ENCODE measurements at regions not wholly inside any gene's neighbourhood (a gene's known extent, or its start where the extent isn't known, plus 50 kb on each side); places are given as distances from the start of the nearest gene placed in this dataset.
A peak's percentile ranks its signal among the peaks of the same experiment; 100 is the strongest.
"Not testable (repeated sequence)": the region's sequence is repeated elsewhere in the genome, so short reads cannot be mapped to it uniquely, and the experiment has no call there.

DNA sequence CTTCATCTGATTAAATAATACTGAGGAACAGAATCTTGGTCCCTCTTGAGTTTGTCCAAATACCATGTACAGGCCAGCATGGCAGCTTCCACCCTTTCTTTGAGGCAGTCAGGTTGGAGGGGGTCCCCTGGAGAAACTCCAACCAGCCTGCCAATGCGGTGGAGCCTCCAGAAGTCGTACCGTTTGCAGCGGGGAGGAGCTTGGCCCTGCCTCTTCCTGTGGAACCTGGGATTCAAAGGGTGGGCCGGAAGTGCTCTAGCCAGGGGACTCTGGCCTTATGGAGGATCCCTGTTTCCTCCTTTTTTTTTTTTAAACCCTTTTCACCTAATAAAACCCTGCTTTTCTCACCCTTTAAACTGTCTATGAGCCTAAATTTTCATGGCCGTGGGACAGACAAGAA lies 216.3 kb upstream of the ZNF608 start:
- Histone ChIP-seq H3K4me1 (no peaks in the 10 kb centered on the region), H3K27me3 (no peaks in the 10 kb centered on the region), H3K36me3 (no peaks in the 10 kb centered on the region), H3K9me3 (no peaks in the 10 kb centered on the region), H3K27ac (no peak overlapping the region), H3K4me3 (no peak overlapping the region)
- ATAC-seq (no peak), DNase-seq (no peak)
- intact Hi-C loops (cut with DNase I), result no loop called here
- WGBS, 4 donors, result 68 to 77% (median 71%) methylated on average over 6 of the region's 6 CpGs
- TF ChIP-seq POLR2A (IDR thresholded peaks at IDR 0.05), result no peak
- TF ChIP-seq, protein P1, sequence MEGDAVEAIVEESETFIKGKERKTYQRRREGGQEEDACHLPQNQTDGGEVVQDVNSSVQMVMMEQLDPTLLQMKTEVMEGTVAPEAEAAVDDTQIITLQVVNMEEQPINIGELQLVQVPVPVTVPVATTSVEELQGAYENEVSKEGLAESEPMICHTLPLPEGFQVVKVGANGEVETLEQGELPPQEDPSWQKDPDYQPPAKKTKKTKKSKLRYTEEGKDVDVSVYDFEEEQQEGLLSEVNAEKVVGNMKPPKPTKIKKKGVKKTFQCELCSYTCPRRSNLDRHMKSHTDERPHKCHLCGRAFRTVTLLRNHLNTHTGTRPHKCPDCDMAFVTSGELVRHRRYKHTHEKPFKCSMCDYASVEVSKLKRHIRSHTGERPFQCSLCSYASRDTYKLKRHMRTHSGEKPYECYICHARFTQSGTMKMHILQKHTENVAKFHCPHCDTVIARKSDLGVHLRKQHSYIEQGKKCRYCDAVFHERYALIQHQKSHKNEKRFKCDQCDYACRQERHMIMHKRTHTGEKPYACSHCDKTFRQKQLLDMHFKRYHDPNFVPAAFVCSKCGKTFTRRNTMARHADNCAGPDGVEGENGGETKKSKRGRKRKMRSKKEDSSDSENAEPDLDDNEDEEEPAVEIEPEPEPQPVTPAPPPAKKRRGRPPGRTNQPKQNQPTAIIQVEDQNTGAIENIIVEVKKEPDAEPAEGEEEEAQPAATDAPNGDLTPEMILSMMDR (IDR thresholded peaks at IDR 0.05), result no peak

DNA sequence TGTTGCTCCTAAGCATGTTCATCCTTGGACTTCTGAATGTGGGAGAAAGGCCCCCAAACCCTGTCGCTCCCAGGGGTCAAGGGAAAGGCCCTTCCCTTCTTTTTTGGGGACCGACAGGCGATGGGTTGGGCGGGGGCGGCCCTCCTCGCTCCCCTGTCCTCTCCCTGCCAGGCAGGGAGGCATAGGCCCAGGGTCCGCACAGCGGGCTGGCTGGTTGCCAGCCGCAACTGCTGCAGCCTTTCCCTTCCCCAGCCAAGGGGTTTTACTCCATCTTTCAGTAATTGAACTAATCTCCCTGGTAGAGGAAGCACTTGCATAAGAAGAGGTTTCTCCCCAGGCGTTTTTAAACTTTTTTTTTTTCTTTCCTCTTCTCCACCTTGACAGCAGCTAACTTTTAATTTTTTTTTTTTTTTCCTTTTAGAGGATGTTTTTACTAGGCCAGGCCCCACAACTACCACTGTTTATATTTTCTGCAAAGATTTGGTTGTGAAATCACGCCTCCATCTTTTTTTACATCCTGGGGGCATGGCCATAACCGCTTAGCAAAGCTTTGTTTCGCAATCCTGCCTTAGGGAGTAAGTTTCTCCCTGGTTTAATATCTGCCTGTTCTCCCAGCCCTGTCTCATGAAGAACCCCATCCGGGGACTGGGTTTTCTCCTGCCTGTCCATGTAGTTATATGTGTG lies 216.9 kb upstream of the ZNF608 start:
- peak in 1 of 4 donors; percentile 15 for ATAC-seq
- WGBS, 4 donors, result 89 to 93% (median 91%) methylated on average over 14 of the region's 14 CpGs
- intact Hi-C loops (cut with DNase I), result no loop called here

DNA sequence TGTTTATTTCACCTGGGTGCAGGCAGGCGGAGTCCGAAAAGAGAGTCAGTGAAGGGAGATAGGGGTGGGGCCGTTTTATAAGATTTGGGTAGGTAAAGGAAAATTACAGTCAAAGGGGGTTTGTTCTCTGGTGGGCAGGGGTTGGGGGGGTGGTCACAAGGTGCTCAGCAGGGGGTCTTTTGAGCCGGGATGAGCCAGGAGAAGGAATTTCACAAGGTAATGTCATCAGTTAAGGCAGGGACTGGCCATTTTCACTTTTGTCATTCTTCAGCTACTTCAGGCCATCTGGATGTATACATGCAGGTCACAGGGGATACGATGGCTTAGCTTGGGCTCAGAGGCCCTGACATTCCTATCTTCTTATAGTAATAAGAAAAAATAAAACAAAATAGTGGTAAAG lies 220.3 kb upstream of the ZNF608 start:
- not testable (repeated sequence) for H3K4me3 ChIP-seq, DNase-seq

More for the DNA sequence above, 216.9 kb upstream of the ZNF608 start:
- no peaks in the 10 kb centered on the region for H3K4me1 ChIP-seq
- no peak for DNase-seq
- H3K9me3 ChIP-seq, result no peaks in the 10 kb centered on the region
- TF ChIP-seq, protein P1 (IDR thresholded peaks at IDR 0.05), result no peak
- TF ChIP-seq POLR2A (IDR thresholded peaks at IDR 0.05), result no peak
- H3K27me3 ChIP-seq, result no peaks in the 10 kb centered on the region
- H3K36me3 ChIP-seq, result no peaks in the 10 kb centered on the region
- H3K4me3 ChIP-seq, result no peak overlapping the region
- no peak overlapping the region for H3K27ac ChIP-seq

DNA sequence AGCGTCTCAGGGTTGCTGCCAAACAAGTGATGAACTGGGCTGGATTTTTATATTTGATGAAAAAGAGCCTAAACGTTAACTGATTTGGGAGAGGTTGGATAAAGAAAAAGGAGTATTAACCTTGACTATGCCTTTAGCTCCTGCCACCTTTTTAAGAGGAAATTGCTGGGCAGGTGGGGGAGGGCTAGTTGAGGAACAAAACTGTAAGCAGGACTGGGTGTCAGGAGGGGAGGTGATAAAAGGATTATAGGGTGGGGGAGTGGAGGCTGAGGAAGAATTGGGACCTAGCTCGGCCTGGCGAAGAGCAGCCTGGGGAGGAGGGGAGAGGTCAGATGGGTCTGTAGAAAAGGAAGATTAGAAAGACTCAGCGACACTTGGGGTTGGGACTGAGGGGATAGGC lies 223.9 kb upstream of the ZNF608 start:
- H3K4me1 ChIP-seq; H3K36me3 ChIP-seq; H3K27me3 ChIP-seq; H3K27ac ChIP-seq; DNase-seq; H3K9me3 ChIP-seq; ATAC-seq; H3K4me3 ChIP-seq; intact Hi-C loops (cut with DNase I): not testable (repeated sequence)
- 79 to 95% (median 92%) methylated on average over 5 of the region's 5 CpGs for WGBS, 4 donors

More for the DNA sequence above, 220.3 kb upstream of the ZNF608 start:
- H3K4me1 ChIP-seq; ATAC-seq; H3K36me3 ChIP-seq; intact Hi-C loops (cut with DNase I); H3K27ac ChIP-seq; H3K9me3 ChIP-seq; H3K27me3 ChIP-seq: not testable (repeated sequence)
- 69 to 83% (median 81%) methylated on average over 5 of the region's 5 CpGs for WGBS, 4 donors

DNA sequence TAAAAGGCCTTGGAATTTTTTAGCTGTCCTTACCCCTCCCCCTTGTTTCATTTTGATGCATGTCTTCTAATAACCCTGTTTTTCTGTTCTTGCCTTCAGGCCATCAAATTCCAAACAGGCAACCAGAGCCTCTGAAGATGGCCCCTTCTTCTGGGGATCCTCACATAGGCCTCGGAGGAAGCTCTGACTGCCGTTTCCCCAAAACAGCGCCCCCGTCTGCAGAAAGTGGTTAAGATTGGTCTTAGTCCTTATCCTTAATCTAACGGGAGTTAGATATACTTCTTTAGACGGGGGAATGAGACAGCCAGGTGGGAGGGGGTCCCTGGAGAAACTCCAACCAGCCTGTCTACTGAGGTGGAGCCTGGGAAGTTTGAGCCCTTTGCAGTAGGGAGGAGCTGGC lies 226.3 kb upstream of the ZNF608 start:
- no peak for DNase-seq
- Histone ChIP-seq H3K27me3 (no peaks in the 10 kb centered on the region), H3K27ac (no peak overlapping the region), H3K36me3 (no peaks in the 10 kb centered on the region), H3K4me1 (no peaks in the 10 kb centered on the region), H3K9me3 (no peaks in the 10 kb centered on the region), H3K4me3 (no peak overlapping the region)
- intact Hi-C loops (cut with DNase I), result no loop called here
- TF ChIP-seq POLR2A (IDR thresholded peaks at IDR 0.05), result no peak
- TF ChIP-seq, protein P1 (IDR thresholded peaks at IDR 0.05), result no peak
- no peak for ATAC-seq
- WGBS, 4 donors, result 90 to 94% (median 93%) methylated on average over 6 of the region's 6 CpGs
